PC-3 (cell line): ENCODE measurements at regions not wholly inside any gene's neighbourhood (a gene's known extent, or its start where the extent isn't known, plus 50 kb on each side); places are given as distances from the start of the nearest gene placed in this dataset.

Source experiments
- ATAC-seq: fragments of 200-7000 bp; cut with Tn5 transposase; 2 replicates; pipeline ENCODE4 v1.9.1; 2020; ENCODE audit warnings: mild to moderate bottlenecking, moderate library complexity
- BruUV-seq: library from RNA; stranded (reverse); fragments of 400-500 nt; replicated peaks from 2 replicates; lab custom pipeline; 2021; lab: Mats Ljungman, UMichigan
- CTCF ChIA-PET: fragments of 300-600 bp; sonication (Branson Sonifier 250); formaldehyde crosslinking; loops from one replicate; lab custom pipeline; 2022; ENCODE audit warnings: antibody characterized with exemption; lab: Charles Lee
- POLR2A ChIA-PET: fragments of 300-600 bp; sonication (Branson Sonifier 250); formaldehyde crosslinking; loops from one replicate; lab custom pipeline; 2022; ENCODE audit warnings: antibody characterized with exemption; ENCODE audit not compliant: unreplicated experiment; lab: Charles Lee
- DNase-seq: peaks from one replicate; pipeline ENCODE4 v3.0.0-alpha.2; 2015
- H2AFZ ChIP-seq: fragments of 300-600 bp; sonication (generic); 2 replicates; pipeline ENCODE4 v1.6.0; 2016; ENCODE audit warnings: antibody characterized with exemption, low read length
- H3F3A ChIP-seq: fragments of 300-600 bp; sonication (generic); one replicate; pipeline ENCODE4 v1.6.0; 2017; ENCODE audit warnings: antibody characterized with exemption, low read length, control low read depth, mild to moderate bottlenecking; ENCODE audit not compliant: unreplicated experiment
- H3K27ac ChIP-seq: fragments of 300-600 bp; sonication (generic); 2 replicates; pipeline ENCODE4 v1.5.1; 2016; ENCODE audit warnings: mild to moderate bottlenecking, low read length
- H3K27me3 ChIP-seq: fragments of 300-600 bp; sonication (generic); 2 replicates; pipeline ENCODE4 v1.6.1; 2016; ENCODE audit warnings: low read length, mixed read lengths
- H3K36me3 ChIP-seq: fragments of 300-600 bp; sonication (generic); 2 replicates; pipeline ENCODE4 v1.6.1; 2016; ENCODE audit warnings: low read depth, mixed run types, low read length, mixed read lengths
- H3K4me1 ChIP-seq: fragments of 300-600 bp; sonication (generic); 2 replicates; pipeline ENCODE4 v1.5.1; 2016; ENCODE audit warnings: low read length; ENCODE audit not compliant: insufficient read depth
- H3K4me2 ChIP-seq: fragments of 300-600 bp; sonication (generic); 2 replicates; pipeline ENCODE4 v1.6.0; 2016; ENCODE audit warnings: low read length
- H3K4me3 ChIP-seq: fragments of 300-600 bp; sonication (generic); 2 replicates; pipeline ENCODE4 v1.5.1; 2016; ENCODE audit warnings: mild to moderate bottlenecking, low read length, mixed read lengths
- H3K79me2 ChIP-seq: fragments of 300-600 bp; sonication (generic); 2 replicates; pipeline ENCODE4 v1.6.1; 2017; ENCODE audit warnings: low read length, mixed read lengths
- H3K9ac ChIP-seq: fragments of 300-600 bp; sonication (generic); 2 replicates; pipeline ENCODE4 v1.6.0; 2016; ENCODE audit warnings: mild to moderate bottlenecking, low read length
- H3K9me2 ChIP-seq: fragments of 300-600 bp; sonication (generic); replicated peaks from 2 replicates; pipeline ENCODE4 v1.6.1; 2016; ENCODE audit warnings: mixed run types, low read length, mixed read lengths
- H3K9me3 ChIP-seq: fragments of 300-600 bp; sonication (generic); 2 replicates; pipeline ENCODE4 v1.6.1; 2016; ENCODE audit warnings: low read length, mixed read lengths
- H4K20me1 ChIP-seq: fragments of 300-600 bp; sonication (generic); 2 replicates; pipeline ENCODE4 v1.6.1; 2016; ENCODE audit warnings: low read length, mixed read lengths
- EZH2 ChIP-seq: fragments of 300-600 bp; sonication (generic); IDR thresholded peaks from one replicate; pipeline ENCODE4 v1.6.1; 2017; ENCODE audit warnings: antibody characterized with exemption, mild to moderate bottlenecking, low read length; ENCODE audit not compliant: unreplicated experiment
- EZH2phosphoT487 ChIP-seq: fragments of 300-600 bp; sonication (generic); IDR thresholded peaks from 2 replicates; pipeline ENCODE4 v1.6.1; 2018; ENCODE audit warnings: mild to moderate bottlenecking, antibody characterized with exemption, low read length, borderline replicate concordance
- intact Hi-C: fragments of 100-400 bp; cut with micrococcal nuclease; formaldehyde crosslinking; loops from 2 replicates; pipeline ENCODE4 v1.9.0; 2023
- TF ChIP-seq, protein P1 (sequence below): fragments of 300-600 bp; sonication (generic); conservative IDR thresholded peaks from 2 replicates; pipeline ENCODE4 v1.5.1; 2017; ENCODE audit warnings: antibody characterized with exemption, low read depth, mild to moderate bottlenecking, low read length

DNA sequence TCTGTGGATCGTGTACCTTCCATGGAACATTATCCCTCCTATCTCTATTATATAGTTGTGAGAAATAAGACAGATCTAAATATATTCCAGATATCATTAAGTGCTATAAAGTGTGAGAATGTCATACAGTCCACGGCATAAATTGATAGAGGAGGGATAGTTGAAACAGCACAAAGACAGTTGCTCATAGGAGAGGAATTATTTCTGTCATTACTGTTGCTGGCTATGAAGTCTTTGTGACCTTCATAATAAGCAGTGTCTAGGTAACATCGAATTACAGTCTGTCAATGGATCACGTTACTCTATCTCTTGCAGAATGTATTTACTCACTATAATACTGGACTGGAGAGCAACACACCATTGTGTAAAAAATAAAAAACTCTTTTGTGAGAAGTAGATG, 671.5 kb upstream of the PCDH20 start:
- no peak for ATAC-seq
- no peaks in the 10 kb centered on the region for H3K4me1 ChIP-seq
- H3K9me3 ChIP-seq, result no peaks in the 10 kb centered on the region
- TF ChIP-seq EZH2 (no peak), EZH2phosphoT487 (no peak)
- TF ChIP-seq, protein P1, sequence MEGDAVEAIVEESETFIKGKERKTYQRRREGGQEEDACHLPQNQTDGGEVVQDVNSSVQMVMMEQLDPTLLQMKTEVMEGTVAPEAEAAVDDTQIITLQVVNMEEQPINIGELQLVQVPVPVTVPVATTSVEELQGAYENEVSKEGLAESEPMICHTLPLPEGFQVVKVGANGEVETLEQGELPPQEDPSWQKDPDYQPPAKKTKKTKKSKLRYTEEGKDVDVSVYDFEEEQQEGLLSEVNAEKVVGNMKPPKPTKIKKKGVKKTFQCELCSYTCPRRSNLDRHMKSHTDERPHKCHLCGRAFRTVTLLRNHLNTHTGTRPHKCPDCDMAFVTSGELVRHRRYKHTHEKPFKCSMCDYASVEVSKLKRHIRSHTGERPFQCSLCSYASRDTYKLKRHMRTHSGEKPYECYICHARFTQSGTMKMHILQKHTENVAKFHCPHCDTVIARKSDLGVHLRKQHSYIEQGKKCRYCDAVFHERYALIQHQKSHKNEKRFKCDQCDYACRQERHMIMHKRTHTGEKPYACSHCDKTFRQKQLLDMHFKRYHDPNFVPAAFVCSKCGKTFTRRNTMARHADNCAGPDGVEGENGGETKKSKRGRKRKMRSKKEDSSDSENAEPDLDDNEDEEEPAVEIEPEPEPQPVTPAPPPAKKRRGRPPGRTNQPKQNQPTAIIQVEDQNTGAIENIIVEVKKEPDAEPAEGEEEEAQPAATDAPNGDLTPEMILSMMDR, result no peak
- no peaks in the 10 kb centered on the region for H3K9me2 ChIP-seq
- no peaks in the 10 kb centered on the region for H3K79me2 ChIP-seq
- no peak overlapping the region for H3K4me2 ChIP-seq
- DNase-seq, result no peak
- no TSS peak for BruUV-seq
- H3K36me3 ChIP-seq, result no peaks in the 10 kb centered on the region
- no peak overlapping the region for H3K9ac ChIP-seq
- H2AFZ ChIP-seq, result no peak overlapping the region
- H4K20me1 ChIP-seq, result no peaks in the 10 kb centered on the region
- no peaks in the 10 kb centered on the region for H3K27me3 ChIP-seq
- no peak overlapping the region for H3K27ac ChIP-seq
- H3K4me3 ChIP-seq, result no peak overlapping the region
- no peaks in the 10 kb centered on the region for H3F3A ChIP-seq
- ChIA-PET POLR2A (no interaction called here), CTCF (no interaction called here)
- intact Hi-C loops, result no loop called here

DNA sequence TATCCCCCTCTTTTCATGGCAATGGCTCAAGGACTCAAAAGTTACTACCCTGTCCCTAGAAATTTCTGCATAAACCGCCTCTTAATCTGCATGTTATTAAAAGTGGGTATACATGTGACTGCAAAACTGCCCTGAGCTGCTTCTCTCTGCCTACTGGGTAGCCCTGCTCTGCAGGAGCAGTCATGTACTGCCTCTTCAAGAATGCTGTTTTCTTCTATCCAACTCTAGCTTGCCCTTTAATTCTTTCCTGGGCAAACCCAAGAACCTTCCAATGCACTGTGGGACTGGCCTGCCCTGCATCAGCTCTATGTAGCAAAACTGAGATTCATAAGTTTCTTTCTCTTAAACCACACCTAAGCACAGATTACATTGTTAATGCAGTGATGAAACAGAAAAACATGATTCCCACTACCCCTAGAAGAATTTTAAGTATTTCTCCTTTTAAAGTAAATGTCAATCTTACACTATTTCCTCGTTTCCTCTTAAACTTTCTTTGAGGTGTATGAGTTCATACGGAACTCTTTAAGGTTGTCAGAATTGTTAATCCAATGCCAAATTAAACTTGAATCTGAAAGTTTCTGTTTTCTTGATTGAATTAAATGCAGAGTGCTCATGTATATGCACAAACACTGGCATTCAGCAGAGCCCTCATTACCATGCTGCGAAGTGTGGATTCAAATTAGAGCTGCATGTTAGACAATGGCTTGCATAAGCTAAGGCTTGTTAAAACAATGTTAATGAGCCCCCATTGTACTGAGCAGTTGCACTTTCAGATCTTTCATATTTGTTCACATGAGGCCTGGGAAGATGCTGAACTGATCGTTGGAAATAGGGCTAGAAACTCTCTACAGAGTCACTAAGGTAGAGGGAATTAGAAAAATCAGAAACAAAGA, 669.9 kb upstream of the PCDH20 start:
- Histone ChIP-seq H3K4me2 (no peak overlapping the region), H2AFZ (no peak overlapping the region), H3K79me2 (no peaks in the 10 kb centered on the region), H3F3A (no peaks in the 10 kb centered on the region), H3K4me1 (no peaks in the 10 kb centered on the region), H3K9ac (no peak overlapping the region), H3K4me3 (no peak overlapping the region), H3K27ac (no peak overlapping the region), H3K27me3 (no peaks in the 10 kb centered on the region), H3K9me3 (no peaks in the 10 kb centered on the region), H3K9me2 (no peaks in the 10 kb centered on the region), H3K36me3 (no peaks in the 10 kb centered on the region), H4K20me1 (no peaks in the 10 kb centered on the region)
- POLR2A ChIA-PET, result no interaction called here
- no TSS peak for BruUV-seq
- ATAC-seq (no peak), DNase-seq (no peak)
- no peak for TF ChIP-seq EZH2phosphoT487
- intact Hi-C loops, result no loop called here
- CTCF ChIA-PET, result no interaction called here

DNA sequence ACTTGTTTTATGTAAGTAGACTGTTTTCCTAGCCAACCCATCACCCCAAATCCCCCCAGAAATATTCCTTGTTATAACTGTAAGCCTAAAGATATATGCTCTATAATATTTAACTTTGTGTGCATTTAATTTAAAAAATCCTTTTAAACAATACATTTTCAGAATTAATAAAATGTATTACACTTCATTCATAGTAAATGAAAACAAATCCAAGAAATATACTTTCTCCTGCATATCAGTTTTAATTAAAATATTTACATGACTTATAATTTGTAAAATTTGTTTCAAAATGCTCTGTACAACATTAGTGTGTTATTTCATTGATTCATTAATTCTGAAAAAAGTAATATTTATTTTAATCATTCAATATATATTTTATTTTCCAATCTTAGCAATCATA, 669.1 kb upstream of the PCDH20 start:
- ChIA-PET CTCF (no interaction called here), POLR2A (no interaction called here)
- Histone ChIP-seq H3F3A (no peaks in the 10 kb centered on the region), H3K4me1 (no peaks in the 10 kb centered on the region), H3K27me3 (no peaks in the 10 kb centered on the region), H3K9ac (no peak overlapping the region), H3K4me2 (no peak overlapping the region), H3K79me2 (no peaks in the 10 kb centered on the region), H4K20me1 (no peaks in the 10 kb centered on the region), H3K27ac (no peak overlapping the region), H3K36me3 (no peaks in the 10 kb centered on the region), H3K9me2 (no peaks in the 10 kb centered on the region), H3K9me3 (no peaks in the 10 kb centered on the region), H2AFZ (no peak overlapping the region), H3K4me3 (no peak overlapping the region)
- intact Hi-C loops, result no loop called here
- no TSS peak for BruUV-seq
- ATAC-seq, result no peak
- no peak for DNase-seq
- TF ChIP-seq EZH2 (no peak), EZH2phosphoT487 (no peak)
- TF ChIP-seq, protein P1, result no peak
